SK-N-SH (cell line): ENCODE measurements at regions not wholly inside any gene's neighbourhood (a gene's known extent, or its start where the extent isn't known, plus 50 kb on each side); places are given as distances from the start of the nearest gene placed in this dataset.

Experiments
- CTCF ChIA-PET: fragments of 300-600, 350-600 bp; formaldehyde crosslinking; extraction: SDS; loops from one replicate; lab custom pipeline; 2021; lab: Yijun Ruan, JAX
- POLR2A ChIA-PET: fragments of 350-600 bp; sonication (Branson Sonifier 250); formaldehyde crosslinking; extraction: SDS; loops from one replicate; lab custom pipeline; 2020; ENCODE audit warnings: antibody characterized with exemption, inconsistent platforms; lab: Yijun Ruan, JAX
- DNase-seq: peaks from one replicate; pipeline ENCODE4 v3.0.0; 2012
- H2AFZ ChIP-seq: fragments of 200-600 bp; sonication (generic); 2 replicates; pipeline ENCODE4 v1.8.1; 2016; ENCODE audit warnings: antibody characterized with exemption, mild to moderate bottlenecking, low read depth
- H3F3A ChIP-seq: fragments of 200-600 bp; sonication (generic); replicated peaks from 2 replicates; pipeline ENCODE3; 2016; ENCODE audit warnings: antibody characterized with exemption, mild to moderate bottlenecking; ENCODE audit not compliant: insufficient read depth
- H3K27ac ChIP-seq, 2 experiments: fragments of 200-500 bp in 1 of 2; fragments of 200-600 bp in 1 of 2; sonication (Bioruptor generic) in 1 of 2; sonication (generic), shearing (Covaris generic) in 1 of 2; 2 replicates each; pipeline versions ENCODE4 v1.5.1 to v1.6.1; 2014 to 2016; ENCODE audit warnings: low read depth in 2 of 2, inconsistent platforms in 1 of 2, low read length in 1 of 2, mild to moderate bottlenecking in 1 of 2, mixed read lengths in 1 of 2
- H3K27me3 ChIP-seq: fragments of 200-600 bp; sonication (generic), shearing (Covaris generic); 2 replicates; pipeline ENCODE4 v1.6.1; 2016; ENCODE audit warnings: mixed run types; ENCODE audit not compliant: insufficient read depth
- H3K36me3 ChIP-seq, 2 experiments: fragments of 200-500 bp in 1 of 2; fragments of 200-600 bp in 1 of 2; sonication (Bioruptor generic) in 1 of 2; sonication (generic) in 1 of 2; replicated peaks in 1 of 2; 2 replicates each; pipeline versions ENCODE3 to v1.5.1; 2014 to 2016; ENCODE audit warnings: low read length in 1 of 2, mild to moderate bottlenecking in 1 of 2; ENCODE audit not compliant: insufficient read depth in 2 of 2, control insufficient read depth in 1 of 2
- H3K4me1 ChIP-seq, 2 experiments: fragments of 200-500 bp in 1 of 2; fragments of 200-600 bp in 1 of 2; sonication (Bioruptor generic) in 1 of 2; sonication (generic), shearing (Covaris generic) in 1 of 2; 2 replicates each; pipeline versions ENCODE4 v1.5.1 to v1.6.1; 2014 to 2016; ENCODE audit warnings: low read depth in 1 of 2, low read length in 1 of 2, mixed run types in 1 of 2; ENCODE audit not compliant: insufficient read depth in 2 of 2, control insufficient read depth in 1 of 2
- H3K4me2 ChIP-seq: fragments of 200-600 bp; sonication (generic), shearing (Covaris generic); 2 replicates; pipeline ENCODE4 v1.6.1; 2017; ENCODE audit warnings: mixed run types
- H3K4me3 ChIP-seq, 2 experiments: fragments of 200-500 bp in 1 of 2; fragments of 200-600 bp in 1 of 2; sonication (Bioruptor generic) in 1 of 2; sonication (generic), shearing (Covaris generic) in 1 of 2; 2 replicates each; pipeline versions ENCODE4 v1.5.1 to v1.8.1; 2014 to 2016; ENCODE audit warnings: low read depth in 2 of 2, inconsistent platforms in 1 of 2, low read length in 1 of 2, mild to moderate bottlenecking in 1 of 2, mixed read lengths in 1 of 2, moderate library complexity in 1 of 2
- H3K79me2 ChIP-seq: fragments of 200-600 bp; sonication (generic); 2 replicates; pipeline ENCODE4 v1.8.1; 2017; ENCODE audit warnings: mild to moderate bottlenecking; ENCODE audit not compliant: insufficient read depth
- H3K9ac ChIP-seq: fragments of 200-600 bp; sonication (generic); 2 replicates; pipeline ENCODE4 v1.6.1; 2017; ENCODE audit warnings: mixed run types
- H3K9me2 ChIP-seq: fragments of 200-600 bp; sonication (generic); 2 replicates; pipeline ENCODE4 v1.6.1; 2017; ENCODE audit warnings: mixed run types
- H3K9me3 ChIP-seq: fragments of 200-600 bp; sonication (generic); 2 replicates; pipeline ENCODE4 v1.6.1; 2017; ENCODE audit warnings: mixed run types, mild to moderate bottlenecking, moderate library complexity
- H4K20me1 ChIP-seq: fragments of 200-600 bp; sonication (generic); 2 replicates; pipeline ENCODE4 v1.6.1; 2017; ENCODE audit warnings: mild to moderate bottlenecking, mixed run types; ENCODE audit not compliant: insufficient read depth
- ELF1 ChIP-seq: IDR thresholded peaks from 2 replicates; pipeline ENCODE4 v1.4.0; 2012
- EZH2phosphoT487 ChIP-seq: fragments of 200-600 bp; sonication (generic); IDR thresholded peaks from 2 replicates; pipeline ENCODE4 v1.6.1; 2017; ENCODE audit warnings: low read depth, mixed run types, mild to moderate bottlenecking, antibody characterized with exemption, moderate library complexity, borderline replicate concordance
- FOXJ3 ChIP-seq: sonication (generic); formaldehyde crosslinking; IDR thresholded peaks from 2 replicates; pipeline ENCODE4 v1.5.1; 2020; ENCODE audit warnings: mild to moderate bottlenecking, missing genetic modification reagents
- FOXM1 ChIP-seq: IDR thresholded peaks from 2 replicates; pipeline ENCODE4 v1.4.0; 2012; ENCODE audit warnings: low read depth, mild to moderate bottlenecking
- GATA2 ChIP-seq: sonication (generic); formaldehyde crosslinking; IDR thresholded peaks from 2 replicates; pipeline ENCODE4 v1.5.0; 2020; ENCODE audit warnings: mild to moderate bottlenecking, missing genetic modification reagents
- MXI1 ChIP-seq: IDR thresholded peaks from 2 replicates; pipeline ENCODE4 v1.6.1; 2012; ENCODE audit warnings: mild to moderate bottlenecking, low read depth, low read length, improper control_type of control experiment
- NFIC ChIP-seq: IDR thresholded peaks from 2 replicates; pipeline ENCODE4 v1.4.0; 2012; ENCODE audit warnings: borderline replicate concordance
- TAF1 ChIP-seq: IDR thresholded peaks from 2 replicates; pipeline ENCODE4 v1.6.1; 2012; ENCODE audit warnings: low read depth, mild to moderate bottlenecking, low read length, moderate library complexity, borderline replicate concordance
- WGBS: methylation state at CpG from one replicate; pipeline ENCODE4 v1.1.6; 2017; ENCODE audit warnings: low lambda C conversion rate; 5-methylcytosine and 5-hydroxymethylcytosine counted together
- TF ChIP-seq, protein P1 (sequence below): IDR thresholded peaks from 2 replicates; pipeline ENCODE4; 2012
- TF ChIP-seq, protein P2 (sequence below): IDR thresholded peaks from 2 replicates; pipeline ENCODE4 v1.4.0; 2012; ENCODE audit warnings: low read depth
- TF ChIP-seq, protein P3 (sequence below): fragments of 150-350 bp; IDR thresholded peaks from 2 replicates; pipeline ENCODE4 v1.6.1; 2016; ENCODE audit warnings: mild to moderate bottlenecking, low read depth, low read length
- TF ChIP-seq, protein P4 (sequence below): fragments of 200-600 bp; sonication (generic); IDR thresholded peaks from 2 replicates; pipeline ENCODE4 v1.6.1; 2017; ENCODE audit warnings: antibody characterized with exemption, mild to moderate bottlenecking, moderate library complexity

DNA sequence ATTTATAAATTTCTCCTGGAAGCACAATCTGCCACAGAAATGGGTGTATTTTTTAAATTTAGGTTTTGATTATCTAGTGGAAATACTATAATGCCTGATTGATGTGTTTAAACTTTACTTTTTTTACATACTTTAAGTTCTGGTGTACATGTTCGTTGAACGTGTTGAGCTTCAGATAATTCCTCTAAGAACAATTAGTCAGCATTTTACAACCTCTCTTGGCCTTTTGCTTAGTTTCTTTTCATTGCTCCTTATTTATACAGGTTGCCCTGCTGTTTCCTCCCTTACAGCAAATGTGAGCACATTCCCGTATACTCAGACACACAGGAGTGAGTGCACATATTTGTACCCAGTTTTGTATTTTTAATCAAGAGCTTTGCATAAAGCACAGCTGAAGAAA lies 1038.9 kb downstream of the BRINP3 start:
- no peak overlapping the region for H3K4me2 ChIP-seq
- no peaks in the 10 kb centered on the region for H3K36me3 ChIP-seq
- no peak overlapping the region for H3K9ac ChIP-seq
- DNase-seq: no peak
- no peaks in the 10 kb centered on the region for H3F3A ChIP-seq
- no peaks in the 10 kb centered on the region for H3K9me3 ChIP-seq
- no peaks in the 10 kb centered on the region for H4K20me1 ChIP-seq
- WGBS: 84% methylated on average over 3 of the region's 3 CpGs
- no peak overlapping the region for H2AFZ ChIP-seq
- no peaks in the 10 kb centered on the region for H3K79me2 ChIP-seq
- TF ChIP-seq EZH2phosphoT487: no peak
- TF ChIP-seq, all 33 proteins: peak for 0
- H3K4me1 ChIP-seq: no peaks in the 10 kb centered on the region; a peak in 1 of 4 replicates
- H3K27ac ChIP-seq: no peak overlapping the region
- H3K27me3 ChIP-seq: no peaks in the 10 kb centered on the region
- no peaks in the 10 kb centered on the region for H3K9me2 ChIP-seq
- ChIA-PET POLR2A (no interaction called here), CTCF (interaction anchor here (1.2 kb wide), 1 partner anchor 21 kb away, joined by 3 read pairs; no protein-coding TSS in a partner anchor)
- no peak overlapping the region for H3K4me3 ChIP-seq

DNA sequence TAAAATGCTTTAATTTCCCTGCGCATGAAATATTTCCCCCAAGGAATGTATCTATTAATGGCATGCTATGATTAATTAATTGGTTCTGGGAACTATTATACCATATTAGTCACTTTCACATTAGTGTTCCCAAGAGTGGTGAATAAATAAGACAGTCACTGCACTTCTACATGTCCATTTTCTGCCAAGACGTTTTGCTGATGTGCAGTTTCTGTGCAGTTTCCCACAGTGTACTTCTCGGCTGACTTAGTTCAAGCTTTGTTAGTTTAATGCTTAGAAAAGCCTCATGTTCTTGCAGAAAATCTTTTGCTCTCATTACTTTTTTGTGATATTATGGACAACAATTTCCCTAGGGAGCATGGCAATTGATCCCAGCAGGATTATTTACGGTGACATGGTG lies 1014.5 kb downstream of the BRINP3 start:
- POLR2A ChIA-PET: no interaction called here
- H3K27ac ChIP-seq: no peak overlapping the region
- H3K36me3 ChIP-seq: no peaks in the 10 kb centered on the region

More for the DNA sequence above, 1014.5 kb downstream of the BRINP3 start:
- H3K79me2 ChIP-seq: no peaks in the 10 kb centered on the region
- 67% methylated on average over 4 of the region's 4 CpGs for WGBS
- no peaks in the 10 kb centered on the region for H3K27me3 ChIP-seq
- H3F3A ChIP-seq: no peaks in the 10 kb centered on the region
- no peak for DNase-seq
- no peaks in the 10 kb centered on the region for H4K20me1 ChIP-seq
- no peak overlapping the region for H3K4me2 ChIP-seq
- TF ChIP-seq, protein P1, sequence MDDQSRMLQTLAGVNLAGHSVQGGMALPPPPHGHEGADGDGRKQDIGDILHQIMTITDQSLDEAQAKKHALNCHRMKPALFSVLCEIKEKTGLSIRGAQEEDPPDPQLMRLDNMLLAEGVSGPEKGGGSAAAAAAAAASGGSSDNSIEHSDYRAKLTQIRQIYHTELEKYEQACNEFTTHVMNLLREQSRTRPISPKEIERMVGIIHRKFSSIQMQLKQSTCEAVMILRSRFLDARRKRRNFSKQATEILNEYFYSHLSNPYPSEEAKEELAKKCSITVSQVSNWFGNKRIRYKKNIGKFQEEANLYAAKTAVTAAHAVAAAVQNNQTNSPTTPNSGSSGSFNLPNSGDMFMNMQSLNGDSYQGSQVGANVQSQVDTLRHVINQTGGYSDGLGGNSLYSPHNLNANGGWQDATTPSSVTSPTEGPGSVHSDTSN: no peak
- no peak for TF ChIP-seq GATA2
- no peak for TF ChIP-seq FOXJ3 (CRISPR knock-in tag)
- TF ChIP-seq NFIC: no peak
- no peak for TF ChIP-seq MXI1
- TF ChIP-seq, protein P2, sequence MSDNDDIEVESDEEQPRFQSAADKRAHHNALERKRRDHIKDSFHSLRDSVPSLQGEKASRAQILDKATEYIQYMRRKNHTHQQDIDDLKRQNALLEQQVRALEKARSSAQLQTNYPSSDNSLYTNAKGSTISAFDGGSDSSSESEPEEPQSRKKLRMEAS: no peak
- TF ChIP-seq ELF1: no peak
- TF ChIP-seq EZH2phosphoT487: no peak
- no peak for TF ChIP-seq FOXM1
- TF ChIP-seq TAF1: no peak
- TF ChIP-seq, protein P3, sequence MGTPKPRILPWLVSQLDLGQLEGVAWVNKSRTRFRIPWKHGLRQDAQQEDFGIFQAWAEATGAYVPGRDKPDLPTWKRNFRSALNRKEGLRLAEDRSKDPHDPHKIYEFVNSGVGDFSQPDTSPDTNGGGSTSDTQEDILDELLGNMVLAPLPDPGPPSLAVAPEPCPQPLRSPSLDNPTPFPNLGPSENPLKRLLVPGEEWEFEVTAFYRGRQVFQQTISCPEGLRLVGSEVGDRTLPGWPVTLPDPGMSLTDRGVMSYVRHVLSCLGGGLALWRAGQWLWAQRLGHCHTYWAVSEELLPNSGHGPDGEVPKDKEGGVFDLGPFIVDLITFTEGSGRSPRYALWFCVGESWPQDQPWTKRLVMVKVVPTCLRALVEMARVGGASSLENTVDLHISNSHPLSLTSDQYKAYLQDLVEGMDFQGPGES: no peak
- TF ChIP-seq, protein P4, sequence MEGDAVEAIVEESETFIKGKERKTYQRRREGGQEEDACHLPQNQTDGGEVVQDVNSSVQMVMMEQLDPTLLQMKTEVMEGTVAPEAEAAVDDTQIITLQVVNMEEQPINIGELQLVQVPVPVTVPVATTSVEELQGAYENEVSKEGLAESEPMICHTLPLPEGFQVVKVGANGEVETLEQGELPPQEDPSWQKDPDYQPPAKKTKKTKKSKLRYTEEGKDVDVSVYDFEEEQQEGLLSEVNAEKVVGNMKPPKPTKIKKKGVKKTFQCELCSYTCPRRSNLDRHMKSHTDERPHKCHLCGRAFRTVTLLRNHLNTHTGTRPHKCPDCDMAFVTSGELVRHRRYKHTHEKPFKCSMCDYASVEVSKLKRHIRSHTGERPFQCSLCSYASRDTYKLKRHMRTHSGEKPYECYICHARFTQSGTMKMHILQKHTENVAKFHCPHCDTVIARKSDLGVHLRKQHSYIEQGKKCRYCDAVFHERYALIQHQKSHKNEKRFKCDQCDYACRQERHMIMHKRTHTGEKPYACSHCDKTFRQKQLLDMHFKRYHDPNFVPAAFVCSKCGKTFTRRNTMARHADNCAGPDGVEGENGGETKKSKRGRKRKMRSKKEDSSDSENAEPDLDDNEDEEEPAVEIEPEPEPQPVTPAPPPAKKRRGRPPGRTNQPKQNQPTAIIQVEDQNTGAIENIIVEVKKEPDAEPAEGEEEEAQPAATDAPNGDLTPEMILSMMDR: no peak
- no peak overlapping the region for H3K9ac ChIP-seq
- H3K4me3 ChIP-seq: no peak overlapping the region
- H3K9me2 ChIP-seq: no peaks in the 10 kb centered on the region
- no peaks in the 10 kb centered on the region for H3K4me1 ChIP-seq
- no peaks in the 10 kb centered on the region for H3K9me3 ChIP-seq
- CTCF ChIA-PET: interaction anchor here (1.7 kb wide), 1 partner anchor 11 kb away, joined by 5 read pairs; no protein-coding TSS in a partner anchor
- no peak overlapping the region for H2AFZ ChIP-seq
